Adrenal gland (tissue), 9 donors: ENCODE measurements at regions not wholly inside any gene's neighbourhood (a gene's known extent, or its start where the extent isn't known, plus 50 kb on each side); places are given as distances from the start of the nearest gene placed in this dataset.

Source experiments
- DNase-seq, 7 donors: peaks; one replicate each; pipeline ENCODE4 v3.0.0-alpha.2; 2019 to 2020
- H3K27ac ChIP-seq, 5 donors: fragments of 200-600 bp; sonication (generic) in 4 of 5; 1 replicate in 3 of 5; 2 replicates in 2 of 5; pipeline versions ENCODE4 v1.5.1 to v1.8.0; 2016 to 2020; ENCODE audit warnings: mild to moderate bottlenecking in 1 of 5
- H3K27me3 ChIP-seq: fragments of 200-600 bp; 2 replicates; pipeline ENCODE4 v1.8.0; 2021
- H3K36me3 ChIP-seq, 2 donors: fragments of 200-600 bp; replicated peaks in 1 of 2; 1 replicate in 1 of 2; 2 replicates in 1 of 2; pipeline versions ENCODE4 v1.5.1 to v1.8.0; 2018 to 2022
- H3K4me1 ChIP-seq, 2 donors: fragments of 200-600 bp; replicated peaks in 1 of 2; 1 replicate in 1 of 2; 2 replicates in 1 of 2; pipeline versions ENCODE4 v1.5.1 to v1.8.0; 2018 to 2021
- H3K4me3 ChIP-seq, 4 donors: fragments of 200-600 bp; sonication (generic) in 3 of 4; one replicate each; pipeline ENCODE4 v1.5.1; 2016 to 2018
- H3K9me3 ChIP-seq, 3 donors: fragments of 200-600 bp; sonication (generic) in 1 of 3; replicated peaks in 1 of 3; 1 replicate in 2 of 3; 2 replicates in 1 of 3; pipeline versions ENCODE4 v1.5.1 to v1.8.0; 2016 to 2021
- POLR2A ChIP-seq, 2 donors: fragments of 450-650 bp; IDR thresholded peaks; one replicate each; pipeline ENCODE4 v1.6.1; 2017; ENCODE audit warnings: antibody characterized with exemption in 2 of 2, mild to moderate bottlenecking in 2 of 2, moderate library complexity in 1 of 2
- WGBS, 4 donors: extraction: QIAGEN DNeasy Blood & Tissue Kit in 2 of 4; methylation state at CpG; one replicate each; pipeline versions ENCODE4 v1.1.5 to v1.1.7; 2013 to 2017; 5-methylcytosine and 5-hydroxymethylcytosine counted together
- intact Hi-C, 2 donors: fragments of 100-400 bp; cut with DNase I; formaldehyde crosslinking; loops; one replicate each; pipeline versions ENCODE4 v1.14.1 to v1.15.0; 2022 to 2023
- TF ChIP-seq, protein P1 (sequence below), 6 experiments: fragments of 450-650 bp in 4 of 6; fragments of 200-600 bp in 2 of 6; sonication (generic) in 1 of 6; IDR thresholded peaks; 1 replicate in 5 of 6; 2 replicates in 1 of 6; pipeline versions ENCODE4 v1.5.1 to v1.8.0; 2016 to 2021; ENCODE audit warnings: antibody characterized with exemption in 6 of 6, mild to moderate bottlenecking in 2 of 6, moderate library complexity in 1 of 6
- donor health status: healthy with polysubstance abuse.
- donor health status: Bipolar disorder and iron deficiency.
- donor health status: DM: yes; HTN: yes; CAD: no.
- donor health status: DM: no; HTN: no; CAD: no.
- donor health status: DM: no; HTN: no; CAD: no.

DNA sequence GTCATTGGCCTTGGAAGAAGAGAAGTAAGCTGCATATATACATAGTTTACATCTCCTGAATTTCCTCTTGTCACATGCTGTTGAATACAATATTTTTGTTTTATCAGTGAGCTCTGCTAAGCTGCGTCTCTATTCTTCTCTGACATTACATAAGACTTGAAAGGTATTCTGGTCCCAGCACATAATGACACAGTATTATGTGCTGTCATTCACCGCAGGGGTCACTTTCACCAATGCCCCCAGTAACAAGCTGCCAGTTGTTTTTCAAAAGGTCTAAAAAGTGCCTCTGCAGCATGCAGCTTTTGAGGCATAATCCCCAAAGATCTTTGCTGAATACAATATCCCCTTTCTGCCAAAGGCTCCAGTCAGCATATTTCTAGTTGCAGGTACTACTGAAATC is 349.0 kb upstream of the FAM174A start:
- Histone ChIP-seq H3K9me3 (no peaks in the 10 kb centered on the region), H3K4me3 (no peak overlapping the region), H3K27me3 (no peaks in the 10 kb centered on the region), H3K36me3 (no peaks in the 10 kb centered on the region), H3K4me1 (no peaks in the 10 kb centered on the region), H3K27ac (no peak overlapping the region)
- WGBS, 4 donors = 68 to 82% (median 75%) methylated on average over 2 of the region's 2 CpGs
- intact Hi-C loops = no loop called here
- DNase-seq = no peak
- TF ChIP-seq, protein P1, sequence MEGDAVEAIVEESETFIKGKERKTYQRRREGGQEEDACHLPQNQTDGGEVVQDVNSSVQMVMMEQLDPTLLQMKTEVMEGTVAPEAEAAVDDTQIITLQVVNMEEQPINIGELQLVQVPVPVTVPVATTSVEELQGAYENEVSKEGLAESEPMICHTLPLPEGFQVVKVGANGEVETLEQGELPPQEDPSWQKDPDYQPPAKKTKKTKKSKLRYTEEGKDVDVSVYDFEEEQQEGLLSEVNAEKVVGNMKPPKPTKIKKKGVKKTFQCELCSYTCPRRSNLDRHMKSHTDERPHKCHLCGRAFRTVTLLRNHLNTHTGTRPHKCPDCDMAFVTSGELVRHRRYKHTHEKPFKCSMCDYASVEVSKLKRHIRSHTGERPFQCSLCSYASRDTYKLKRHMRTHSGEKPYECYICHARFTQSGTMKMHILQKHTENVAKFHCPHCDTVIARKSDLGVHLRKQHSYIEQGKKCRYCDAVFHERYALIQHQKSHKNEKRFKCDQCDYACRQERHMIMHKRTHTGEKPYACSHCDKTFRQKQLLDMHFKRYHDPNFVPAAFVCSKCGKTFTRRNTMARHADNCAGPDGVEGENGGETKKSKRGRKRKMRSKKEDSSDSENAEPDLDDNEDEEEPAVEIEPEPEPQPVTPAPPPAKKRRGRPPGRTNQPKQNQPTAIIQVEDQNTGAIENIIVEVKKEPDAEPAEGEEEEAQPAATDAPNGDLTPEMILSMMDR (IDR thresholded peaks at IDR 0.05) = no peak
- no peak for TF ChIP-seq POLR2A (IDR thresholded peaks at IDR 0.05)

DNA sequence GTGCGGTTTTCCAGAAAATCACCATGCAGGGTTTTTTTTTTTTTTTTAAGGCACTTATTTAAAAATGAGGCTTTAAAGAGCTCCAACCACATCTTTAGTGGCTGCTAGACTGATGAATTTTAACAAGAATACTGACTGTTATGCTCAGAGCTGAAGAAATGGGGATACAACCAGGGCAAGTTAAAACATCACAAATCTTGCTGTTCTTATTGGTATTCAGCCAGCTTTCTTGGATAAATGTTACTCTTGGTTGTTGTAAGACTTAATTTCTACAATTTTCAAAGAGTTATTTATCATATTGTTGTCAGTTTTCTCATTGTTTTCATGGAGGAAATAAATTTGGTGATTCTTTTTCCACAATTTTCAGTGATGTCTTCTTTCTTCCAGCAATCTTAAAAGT is 352.8 kb upstream of the FAM174A start:
- no peaks in the 10 kb centered on the region for H3K27me3 ChIP-seq
- intact Hi-C loops = no loop called here
- WGBS, 4 donors = 89 to 95% (median 92%) methylated on average over 1 of the region's 1 CpG
- no peaks in the 10 kb centered on the region for H3K4me1 ChIP-seq
- no peaks in the 10 kb centered on the region for H3K9me3 ChIP-seq
- H3K27ac ChIP-seq = no peak overlapping the region
- H3K4me3 ChIP-seq = no peak overlapping the region
- no peaks in the 10 kb centered on the region for H3K36me3 ChIP-seq
- TF ChIP-seq, protein P1 (IDR thresholded peaks at IDR 0.05) = no peak
- no peak for TF ChIP-seq POLR2A (IDR thresholded peaks at IDR 0.05)
- no peak for DNase-seq

DNA sequence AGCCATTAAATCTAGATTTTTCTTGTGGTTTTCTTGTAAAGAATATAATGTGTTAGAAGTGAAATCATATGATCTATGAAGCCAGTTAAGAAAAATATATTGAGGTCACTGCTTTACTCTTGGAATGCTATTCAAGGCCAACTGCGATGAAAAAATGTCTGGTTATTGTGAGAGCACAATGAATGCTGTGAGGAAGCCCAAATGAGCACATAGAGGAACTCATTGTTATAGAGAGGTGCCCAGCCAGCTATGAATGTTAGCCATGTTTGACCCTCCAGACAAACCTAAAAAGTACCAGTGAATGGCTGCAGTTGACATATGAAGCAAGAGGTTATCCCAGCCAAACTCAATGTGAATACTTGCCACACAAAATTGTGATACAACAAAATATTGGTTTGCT is 359.8 kb upstream of the FAM174A start:
- no peaks in the 10 kb centered on the region for H3K27me3 ChIP-seq
- no peaks in the 10 kb centered on the region for H3K9me3 ChIP-seq
- H3K27ac ChIP-seq = no peak overlapping the region
- H3K4me1 ChIP-seq = no peaks in the 10 kb centered on the region
- intact Hi-C loops = no loop called here
- DNase-seq = no peak
- no peak for TF ChIP-seq POLR2A (IDR thresholded peaks at IDR 0.05)
- TF ChIP-seq, protein P1 (IDR thresholded peaks at IDR 0.05) = no peak
- no peak overlapping the region for H3K4me3 ChIP-seq
- WGBS, 4 donors = 50 to 70% (median 54%) methylated on average over 1 of the region's 1 CpG
- no peaks in the 10 kb centered on the region for H3K36me3 ChIP-seq

DNA sequence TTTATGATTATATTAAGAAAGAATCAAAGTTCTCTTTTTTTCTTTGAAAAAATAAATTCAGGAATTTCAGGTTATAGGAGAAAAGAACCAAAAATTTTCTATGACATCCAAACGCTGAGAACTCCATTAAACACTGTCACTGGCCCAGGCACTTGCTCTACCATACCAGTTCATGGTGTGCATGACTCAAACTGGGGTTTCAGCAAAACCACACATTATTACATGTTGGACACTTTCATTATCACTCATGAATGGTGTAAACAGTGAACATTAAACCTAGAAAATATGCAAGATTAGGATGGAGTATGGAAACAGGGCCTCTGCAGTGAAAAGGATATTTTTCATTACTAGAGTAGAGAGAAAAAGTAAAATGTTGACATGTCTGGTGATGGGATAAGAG is 369.9 kb upstream of the FAM174A start:
- WGBS, 4 donors = 71 to 85% (median 80%) methylated on average over 1 of the region's 1 CpG
- intact Hi-C loops = no loop called here
- no peaks in the 10 kb centered on the region for H3K4me1 ChIP-seq
- no peak for DNase-seq
- TF ChIP-seq POLR2A (IDR thresholded peaks at IDR 0.05) = no peak
- TF ChIP-seq, protein P1 (IDR thresholded peaks at IDR 0.05) = no peak
- no peak overlapping the region for H3K27ac ChIP-seq
- H3K9me3 ChIP-seq = no peaks in the 10 kb centered on the region
- no peak overlapping the region for H3K4me3 ChIP-seq
- no peaks in the 10 kb centered on the region for H3K36me3 ChIP-seq
- no peaks in the 10 kb centered on the region for H3K27me3 ChIP-seq
